DOHH2 (cell line): ENCODE measurements at regions not wholly inside any gene's neighbourhood (a gene's known extent, or its start where the extent isn't known, plus 50 kb on each side); places are given as distances from the start of the nearest gene placed in this dataset.

Experiments used
- H3F3A ChIP-seq: fragments of 200-600 bp; sonication (generic), shearing (Covaris generic); 2 replicates; pipeline ENCODE4 v1.6.0; 2016; ENCODE audit warnings: antibody characterized with exemption, mild to moderate bottlenecking; ENCODE audit not compliant: control insufficient read depth, insufficient read depth
- H3K27ac ChIP-seq: fragments of 200-600 bp; sonication (generic); 2 replicates; pipeline ENCODE4 v1.5.1; 2014; ENCODE audit warnings: low read depth, mild to moderate bottlenecking, low read length, moderate library complexity
- H3K27me3 ChIP-seq: fragments of 200-600 bp; sonication (generic); 2 replicates; pipeline ENCODE4 v1.6.1; 2014; ENCODE audit warnings: mild to moderate bottlenecking, low read length, mixed read lengths; ENCODE audit not compliant: control insufficient read depth
- H3K36me3 ChIP-seq: fragments of 200-600 bp; sonication (generic); 2 replicates; pipeline ENCODE4 v1.6.1; 2014; ENCODE audit warnings: mild to moderate bottlenecking, low read length, moderate library complexity, mixed read lengths; ENCODE audit not compliant: control insufficient read depth
- H3K4me1 ChIP-seq: fragments of 200-600 bp; sonication (generic); 2 replicates; pipeline ENCODE4 v1.6.1; 2014; ENCODE audit warnings: mild to moderate bottlenecking, low read length, mixed read lengths; ENCODE audit not compliant: control insufficient read depth
- H3K4me2 ChIP-seq: fragments of 200-600 bp; sonication (generic); 2 replicates; pipeline ENCODE4 v1.6.0; 2014; ENCODE audit warnings: mild to moderate bottlenecking, low read length, moderate library complexity
- H3K4me3 ChIP-seq: fragments of 200-600 bp; sonication (generic); 2 replicates; pipeline ENCODE4 v1.5.1; 2014; ENCODE audit warnings: mild to moderate bottlenecking, low read length, mixed read lengths
- H3K79me2 ChIP-seq: fragments of 200-600 bp; sonication (generic); 2 replicates; pipeline ENCODE4 v1.6.1; 2014; ENCODE audit warnings: mild to moderate bottlenecking, low read length, mixed read lengths; ENCODE audit not compliant: control insufficient read depth
- H3K9me2 ChIP-seq: fragments of 200-600 bp; sonication (generic); replicated peaks from 2 replicates; pipeline ENCODE4 v1.6.1; 2014; ENCODE audit warnings: mild to moderate bottlenecking, low read length, mixed read lengths; ENCODE audit not compliant: control insufficient read depth
- H3K9me3 ChIP-seq: fragments of 200-600 bp; sonication (generic); 2 replicates; pipeline ENCODE4 v1.6.1; 2014; ENCODE audit warnings: antibody characterized with exemption, low read length, mixed read lengths; ENCODE audit not compliant: control insufficient read depth, insufficient read depth
- H4K20me1 ChIP-seq: fragments of 200-600 bp; sonication (generic); 2 replicates; pipeline ENCODE4 v1.6.0; 2014; ENCODE audit warnings: low read depth, mild to moderate bottlenecking, antibody characterized with exemption, low read length, moderate library complexity; ENCODE audit not compliant: control insufficient read depth, insufficient read depth
- CTCF ChIP-seq: fragments of 200-600 bp; sonication (generic); IDR thresholded peaks from one replicate; pipeline ENCODE4 v1.5.1; 2014; ENCODE audit warnings: antibody characterized with exemption, mild to moderate bottlenecking, low read depth, low read length; ENCODE audit not compliant: poor library complexity, severe bottlenecking
- EZH2phosphoT487 ChIP-seq: fragments of 200-600 bp; sonication (generic); IDR thresholded peaks from 2 replicates; pipeline ENCODE4 v1.6.1; 2017; ENCODE audit warnings: borderline replicate concordance, mild to moderate bottlenecking, antibody characterized with exemption, low read length, moderate library complexity, mixed read lengths

DNA sequence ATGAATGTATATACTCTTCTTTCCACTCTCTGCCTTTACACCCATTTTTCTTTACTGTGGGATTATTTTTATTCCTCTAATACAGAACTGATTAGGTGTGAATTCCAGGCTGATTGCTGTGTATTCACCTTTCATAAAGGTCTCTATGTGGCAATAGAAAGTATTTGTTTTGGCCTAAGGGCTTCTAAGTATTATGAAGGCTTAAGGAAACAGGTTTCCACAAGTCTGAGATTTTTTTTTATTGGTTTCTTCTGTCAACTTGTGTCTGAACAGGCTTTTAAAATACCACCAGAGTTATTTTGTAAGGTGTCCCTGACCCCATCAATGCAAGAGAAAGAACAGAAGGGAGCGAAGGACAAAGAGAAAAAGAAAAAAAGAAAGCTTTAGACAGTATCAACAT lies 1102.0 kb upstream of the SPRY2 start:
- no peak overlapping the region for H3K4me3 ChIP-seq
- H3K27me3 ChIP-seq: no peaks in the 10 kb centered on the region
- no peaks in the 10 kb centered on the region for H3K36me3 ChIP-seq
- no peaks in the 10 kb centered on the region for H3K9me3 ChIP-seq
- H3K9me2 ChIP-seq: no peaks in the 10 kb centered on the region
- no peaks in the 10 kb centered on the region for H3K4me1 ChIP-seq
- no peaks in the 10 kb centered on the region for H3K79me2 ChIP-seq
- H3F3A ChIP-seq: no peaks in the 10 kb centered on the region
- no peak overlapping the region for H3K27ac ChIP-seq
- TF ChIP-seq CTCF (no peak), EZH2phosphoT487 (no peak)
- no peak overlapping the region for H3K4me2 ChIP-seq
- H4K20me1 ChIP-seq: no peaks in the 10 kb centered on the region

GRCh38 chr13:81425286-81425685 lies 1084.4 kb upstream of the SPRY2 start:
- Histone ChIP-seq H3K9me2 (no peaks in the 10 kb centered on the region), H3K4me2 (no peak overlapping the region), H3K36me3 (no peaks in the 10 kb centered on the region), H4K20me1 (no peaks in the 10 kb centered on the region), H3K27me3 (no peaks in the 10 kb centered on the region), H3K79me2 (no peaks in the 10 kb centered on the region), H3K4me3 (no peak overlapping the region), H3K9me3 (no peaks in the 10 kb centered on the region), H3F3A (no peaks in the 10 kb centered on the region), H3K27ac (no peak overlapping the region), H3K4me1 (no peaks in the 10 kb centered on the region)
- TF ChIP-seq EZH2phosphoT487 (no peak), CTCF (no peak)

DNA sequence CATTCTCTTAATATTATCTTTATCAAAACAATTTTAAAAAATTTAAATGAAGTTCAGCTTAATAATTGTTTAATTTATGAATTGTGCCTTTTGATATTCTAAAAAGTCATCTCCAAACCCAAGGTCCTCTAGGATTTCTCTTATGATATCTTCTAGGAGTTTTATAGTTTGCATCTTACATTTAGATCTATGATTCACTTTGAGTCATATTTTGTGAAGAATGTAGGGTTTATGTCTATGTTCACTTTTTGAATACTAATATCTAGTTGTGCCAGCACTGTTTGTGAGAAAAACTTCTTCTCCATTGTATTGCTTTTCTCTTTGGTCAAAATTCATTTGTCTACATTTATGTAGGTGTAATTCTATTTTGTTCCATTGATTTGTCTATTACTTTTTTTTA lies 1068.4 kb upstream of the SPRY2 start:
- Histone ChIP-seq H3K4me3 (no peak overlapping the region), H4K20me1 (no peaks in the 10 kb centered on the region), H3K9me2 (no peaks in the 10 kb centered on the region), H3K27me3 (no peaks in the 10 kb centered on the region), H3K79me2 (no peaks in the 10 kb centered on the region), H3K4me2 (no peak overlapping the region), H3K27ac (no peak overlapping the region), H3K9me3 (no peaks in the 10 kb centered on the region), H3K4me1 (no peaks in the 10 kb centered on the region), H3K36me3 (no peaks in the 10 kb centered on the region), H3F3A (no peaks in the 10 kb centered on the region)
- no peak for TF ChIP-seq EZH2phosphoT487
- TF ChIP-seq CTCF: no peak

DNA sequence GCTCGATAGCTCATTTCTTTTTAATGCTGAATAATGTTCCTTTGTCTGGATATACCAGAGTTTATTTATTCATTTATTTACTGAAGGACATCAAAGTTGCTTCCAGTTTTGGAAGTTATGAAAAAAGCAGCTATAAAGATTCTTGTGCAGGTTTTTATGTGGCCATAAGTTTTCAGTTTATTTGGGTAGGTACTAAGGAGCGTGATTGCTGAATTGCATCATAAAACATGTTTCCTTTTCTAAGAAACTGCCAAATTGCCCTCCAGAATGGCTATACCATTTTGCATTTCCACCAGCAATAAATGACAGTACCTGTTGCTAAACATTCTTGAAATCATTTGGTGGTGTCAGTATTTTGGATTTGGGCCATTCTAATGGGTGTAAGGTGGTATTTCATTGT lies 1067.7 kb upstream of the SPRY2 start:
- H3K79me2 ChIP-seq: no peaks in the 10 kb centered on the region
- H4K20me1 ChIP-seq: no peaks in the 10 kb centered on the region
- H3K27me3 ChIP-seq: no peaks in the 10 kb centered on the region
- TF ChIP-seq CTCF (no peak), EZH2phosphoT487 (no peak)
- H3K9me2 ChIP-seq: no peaks in the 10 kb centered on the region
- H3F3A ChIP-seq: no peaks in the 10 kb centered on the region
- H3K4me3 ChIP-seq: no peak overlapping the region
- no peaks in the 10 kb centered on the region for H3K4me1 ChIP-seq
- no peak overlapping the region for H3K27ac ChIP-seq
- H3K36me3 ChIP-seq: no peaks in the 10 kb centered on the region
- H3K4me2 ChIP-seq: no peak overlapping the region
- no peaks in the 10 kb centered on the region for H3K9me3 ChIP-seq
